HEK293 (cell line): ENCODE measurements at regions not wholly inside any gene's neighbourhood (a gene's known extent, or its start where the extent isn't known, plus 50 kb on each side); places are given as distances from the start of the nearest gene placed in this dataset.

Experiments used
- CTCF ChIA-PET: fragments of 350-600 bp; formaldehyde crosslinking; extraction: SDS; loops from one replicate; lab custom pipeline; 2021; ENCODE audit warnings: antibody characterized with exemption; lab: Yijun Ruan, JAX
- POLR2A ChIA-PET: fragments of 300-600 bp; formaldehyde crosslinking; extraction: SDS; loops from one replicate; lab custom pipeline; 2020; ENCODE audit warnings: antibody characterized with exemption, inconsistent platforms; lab: Yijun Ruan, JAX
- H3K27ac ChIP-seq: fragments of 200-500 bp; sonication (Bioruptor generic); 2 replicates; pipeline ENCODE4 v1.5.1; 2014; ENCODE audit warnings: low read depth, low read length, control low read depth, inconsistent platforms; ENCODE audit errors: extremely low read depth
- H3K36me3 ChIP-seq, 2 experiments: fragments of 200-500 bp in 1 of 2; sonication (Bioruptor generic) in 1 of 2; 1 replicate in 1 of 2; 2 replicates in 1 of 2; pipeline ENCODE4 v1.5.1; 2014 to 2017; ENCODE audit warnings: inconsistent platforms in 2 of 2, low read length in 2 of 2; ENCODE audit not compliant: control insufficient read depth in 2 of 2, insufficient read depth in 1 of 2
- H3K4me1 ChIP-seq: fragments of 200-500 bp; sonication (Bioruptor generic); 2 replicates; pipeline ENCODE4 v1.5.1; 2014; ENCODE audit warnings: mild to moderate bottlenecking, low read length, inconsistent platforms; ENCODE audit not compliant: control insufficient read depth, insufficient read depth
- H3K4me3 ChIP-seq: 2 replicates; pipeline ENCODE4 v1.5.1; 2011; ENCODE audit warnings: low read depth, mild to moderate bottlenecking, control low read depth, low read length, moderate library complexity
- H3K9me3 ChIP-seq: fragments of 200-500 bp; sonication (Bioruptor generic); 2 replicates; pipeline ENCODE4 v1.5.1; 2014; ENCODE audit warnings: low read depth, low read length, inconsistent platforms; ENCODE audit not compliant: control insufficient read depth, insufficient read depth
- GLIS1 ChIP-seq: fragments of 450-650 bp; formaldehyde crosslinking; IDR thresholded peaks from 2 replicates; pipeline ENCODE4 v1.5.1; 2016; ENCODE audit warnings: missing biosample characterization, missing genetic modification characterization
- IKZF3 ChIP-seq: fragments of 450-650 bp; IDR thresholded peaks from 2 replicates; pipeline ENCODE4 v1.5.0; 2018; ENCODE audit warnings: missing biosample characterization, mild to moderate bottlenecking, missing genetic modification characterization, moderate library complexity
- KLF8 ChIP-seq: fragments of 450-650 bp; formaldehyde crosslinking; IDR thresholded peaks from 2 replicates; pipeline ENCODE4 v1.5.1; 2016; ENCODE audit warnings: missing biosample characterization, missing genetic modification characterization
- KLF9 ChIP-seq: fragments of 450-650 bp; formaldehyde crosslinking; IDR thresholded peaks from 2 replicates; pipeline ENCODE4 v1.5.1; 2016; ENCODE audit warnings: missing biosample characterization, missing genetic modification characterization, low read depth
- RBAK ChIP-seq: fragments of 450-650 bp; formaldehyde crosslinking; IDR thresholded peaks from 2 replicates; pipeline ENCODE4 v1.5.1; 2016; ENCODE audit warnings: missing biosample characterization, missing genetic modification characterization
- SALL2 ChIP-seq: fragments of 450-650 bp; formaldehyde crosslinking; IDR thresholded peaks from 2 replicates; pipeline ENCODE4 v1.5.0; 2017; ENCODE audit warnings: missing biosample characterization, mild to moderate bottlenecking, missing genetic modification characterization, borderline replicate concordance
- SCRT1 ChIP-seq: fragments of 450-650 bp; formaldehyde crosslinking; IDR thresholded peaks from 2 replicates; pipeline ENCODE4 v1.5.1; 2016; ENCODE audit warnings: missing biosample characterization, missing genetic modification characterization, borderline replicate concordance
- SP3 ChIP-seq: fragments of 450-650 bp; formaldehyde crosslinking; IDR thresholded peaks from 2 replicates; pipeline ENCODE4 v1.5.1; 2016; ENCODE audit warnings: missing biosample characterization, missing genetic modification characterization
- TRIM28 ChIP-seq: IDR thresholded peaks from 2 replicates; pipeline ENCODE4 v1.6.1; 2011; ENCODE audit warnings: low read length, control low read depth, borderline replicate concordance
- ZBTB17 ChIP-seq: fragments of 450-650 bp; formaldehyde crosslinking; IDR thresholded peaks from 2 replicates; pipeline ENCODE4 v1.5.1; 2016; ENCODE audit warnings: missing biosample characterization, missing genetic modification characterization
- ZIC2 ChIP-seq: fragments of 450-650 bp; formaldehyde crosslinking; IDR thresholded peaks from 2 replicates; pipeline ENCODE4 v1.5.1; 2016; ENCODE audit warnings: missing biosample characterization, missing genetic modification characterization
- ZNF121 ChIP-seq: fragments of 450-650 bp; formaldehyde crosslinking; IDR thresholded peaks from 2 replicates; pipeline ENCODE4 v1.5.1; 2016; ENCODE audit warnings: missing biosample characterization, missing genetic modification characterization
- ZNF174 ChIP-seq: fragments of 450-650 bp; formaldehyde crosslinking; IDR thresholded peaks from 2 replicates; pipeline ENCODE4 v1.5.0; 2017; ENCODE audit warnings: missing biosample characterization, mild to moderate bottlenecking, missing genetic modification characterization
- ZNF223 ChIP-seq: fragments of 450-650 bp; formaldehyde crosslinking; IDR thresholded peaks from 2 replicates; pipeline ENCODE4 v1.5.1; 2016; ENCODE audit warnings: missing biosample characterization, missing genetic modification characterization
- ZNF24 ChIP-seq: fragments of 450-650 bp; formaldehyde crosslinking; IDR thresholded peaks from 2 replicates; pipeline ENCODE4 v1.5.1; 2016; ENCODE audit warnings: missing biosample characterization, missing genetic modification characterization
- ZNF274 ChIP-seq, 2 experiments: fragments of 200-500 bp in 1 of 2; fragments of 450-650 bp in 1 of 2; sonication (Bioruptor generic) in 1 of 2; formaldehyde crosslinking in 1 of 2; IDR thresholded peaks; 2 replicates each; pipeline versions ENCODE4 v1.5.1 to v1.6.1; 2014 to 2016; ENCODE audit warnings: borderline replicate concordance in 1 of 2, inconsistent platforms in 1 of 2, low read length in 1 of 2, missing biosample characterization in 1 of 2, missing genetic modification characterization in 1 of 2
- ZNF350 ChIP-seq: fragments of 450-650 bp; formaldehyde crosslinking; IDR thresholded peaks from 2 replicates; pipeline ENCODE4 v1.5.0; 2017; ENCODE audit warnings: missing biosample characterization, mild to moderate bottlenecking, missing genetic modification characterization
- ZNF354C ChIP-seq: fragments of 450-650 bp; formaldehyde crosslinking; IDR thresholded peaks from 2 replicates; pipeline ENCODE4 v1.5.1; 2016; ENCODE audit warnings: missing biosample characterization, missing genetic modification characterization, low read depth, borderline replicate concordance
- ZNF521 ChIP-seq: fragments of 450-650 bp; formaldehyde crosslinking; IDR thresholded peaks from 2 replicates; pipeline ENCODE4 v1.5.1; 2017; ENCODE audit warnings: missing biosample characterization, mild to moderate bottlenecking, missing genetic modification characterization
- ZNF555 ChIP-seq: fragments of 450-650 bp; formaldehyde crosslinking; conservative IDR thresholded peaks from 2 replicates; pipeline ENCODE4 v1.5.1; 2017; ENCODE audit warnings: missing biosample characterization, mild to moderate bottlenecking, missing genetic modification characterization, inconsistent platforms
- ZNF585B ChIP-seq: fragments of 450-650 bp; formaldehyde crosslinking; IDR thresholded peaks from 2 replicates; pipeline ENCODE4 v1.5.1; 2016; ENCODE audit warnings: missing biosample characterization, missing genetic modification characterization
- TF ChIP-seq, protein P1 (sequence below): fragments of 450-650 bp; formaldehyde crosslinking; IDR thresholded peaks from 2 replicates; pipeline ENCODE4 v1.5.1; 2016; ENCODE audit warnings: missing biosample characterization, missing genetic modification characterization
- TF ChIP-seq, protein P2 (sequence below): sonication (generic); formaldehyde crosslinking; IDR thresholded peaks from 2 replicates; pipeline ENCODE4 v1.8.1; 2022; ENCODE audit warnings: mild to moderate bottlenecking, moderate library complexity, missing genetic modification reagents
- TF ChIP-seq, protein P3 (sequence below): fragments of 450-650 bp; formaldehyde crosslinking; IDR thresholded peaks from 2 replicates; pipeline ENCODE4 v1.5.1; 2017; ENCODE audit warnings: missing biosample characterization, missing genetic modification characterization

DNA sequence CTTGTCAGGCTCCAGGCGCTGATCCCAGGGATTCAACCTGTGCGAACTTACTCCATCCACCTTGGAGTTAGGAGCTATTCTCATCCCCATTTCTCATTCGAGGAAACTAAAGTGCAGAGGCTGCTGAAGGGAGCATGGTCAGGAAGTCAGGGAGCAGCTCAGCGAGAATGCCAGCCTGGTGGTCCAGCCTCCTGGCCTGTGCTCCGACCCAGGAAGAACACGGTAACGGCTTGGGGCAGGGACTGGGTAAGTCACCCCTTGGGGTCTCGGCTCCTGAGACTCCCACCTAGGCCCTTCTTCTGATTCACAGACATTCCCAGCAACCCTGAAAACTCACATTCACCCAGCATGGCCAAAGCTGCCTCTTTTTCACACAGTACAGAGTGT, 132.8 kb downstream of the CRYBB2 start:
- ChIA-PET POLR2A (no interaction called here), CTCF (interaction anchor here (4.7 kb wide), 1 partner anchor 10 kb away, joined by 22 read pairs; no protein-coding TSS in a partner anchor)
- TF ChIP-seq ZNF174 (tag by site-specific recombination) (no peak), SCRT1 (tag by site-specific recombination) (no peak), SALL2 (tag by site-specific recombination) (no peak), ZNF555 (tag by site-specific recombination) (no peak), ZNF354C (tag by site-specific recombination) (no peak), IKZF3 (tag by site-specific recombination) (no peak), ZNF223 (no peak), ZNF521 (no peak), TRIM28 (no peak), GLIS1 (tag by site-specific recombination) (no peak), RBAK (tag by site-specific recombination) (no peak), ZNF585B (tag by site-specific recombination) (no peak)
- peaks cover 16 to 85% of the 10 kb centered on the region in 2 experiments; a peak in 2 of 3 replicates for H3K36me3 ChIP-seq
- no peaks in the 10 kb centered on the region for H3K9me3 ChIP-seq
- no peaks in the 10 kb centered on the region for H3K4me1 ChIP-seq
- no peak overlapping the region for H3K27ac ChIP-seq
- no peak overlapping the region for H3K4me3 ChIP-seq

DNA sequence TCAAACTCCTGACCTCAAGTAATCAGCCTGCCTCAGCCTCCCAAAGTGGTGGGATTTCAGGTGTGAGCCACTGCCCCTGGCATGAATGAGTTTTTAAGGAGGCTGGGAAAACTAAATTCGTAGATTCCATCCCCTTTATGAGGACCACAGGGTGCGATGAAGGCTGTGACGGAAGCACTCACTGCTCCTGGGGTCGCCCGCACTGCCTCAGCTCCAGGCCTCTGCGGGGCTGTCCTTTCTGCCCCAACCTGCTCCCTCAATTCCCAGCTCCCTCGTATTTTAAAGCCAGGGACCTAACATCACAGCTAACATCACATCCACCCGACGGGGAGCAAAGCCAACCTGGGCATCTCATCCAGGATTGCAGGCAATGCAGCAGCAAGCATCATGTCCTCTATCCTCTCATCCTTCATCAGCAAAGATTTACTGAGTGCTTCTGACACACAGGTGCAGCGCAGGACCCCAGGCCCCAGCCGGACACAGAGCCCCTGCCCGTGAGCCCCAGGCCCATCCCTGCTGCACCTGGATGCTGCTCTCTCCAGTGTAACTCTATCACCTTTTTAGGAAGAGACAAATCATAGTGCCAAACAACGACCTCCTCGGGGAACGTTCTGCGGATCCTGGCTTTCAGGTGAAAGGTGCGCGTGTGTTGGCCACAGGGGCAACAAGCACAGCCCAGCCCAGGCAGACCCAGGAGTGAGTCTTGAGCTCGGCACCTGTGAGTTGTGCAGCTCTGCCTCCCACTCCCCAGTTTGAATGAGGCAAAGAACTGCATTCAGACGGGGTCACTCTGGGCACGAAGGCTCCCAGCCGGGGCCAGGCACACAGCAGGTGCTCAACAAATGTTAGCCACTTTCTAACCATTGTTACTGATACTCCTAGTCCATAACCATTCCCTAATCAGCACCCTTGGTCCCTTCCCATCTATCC, 134.3 kb downstream of the CRYBB2 start:
- TF ChIP-seq ZNF121 = no peak
- TF ChIP-seq, protein P1, sequence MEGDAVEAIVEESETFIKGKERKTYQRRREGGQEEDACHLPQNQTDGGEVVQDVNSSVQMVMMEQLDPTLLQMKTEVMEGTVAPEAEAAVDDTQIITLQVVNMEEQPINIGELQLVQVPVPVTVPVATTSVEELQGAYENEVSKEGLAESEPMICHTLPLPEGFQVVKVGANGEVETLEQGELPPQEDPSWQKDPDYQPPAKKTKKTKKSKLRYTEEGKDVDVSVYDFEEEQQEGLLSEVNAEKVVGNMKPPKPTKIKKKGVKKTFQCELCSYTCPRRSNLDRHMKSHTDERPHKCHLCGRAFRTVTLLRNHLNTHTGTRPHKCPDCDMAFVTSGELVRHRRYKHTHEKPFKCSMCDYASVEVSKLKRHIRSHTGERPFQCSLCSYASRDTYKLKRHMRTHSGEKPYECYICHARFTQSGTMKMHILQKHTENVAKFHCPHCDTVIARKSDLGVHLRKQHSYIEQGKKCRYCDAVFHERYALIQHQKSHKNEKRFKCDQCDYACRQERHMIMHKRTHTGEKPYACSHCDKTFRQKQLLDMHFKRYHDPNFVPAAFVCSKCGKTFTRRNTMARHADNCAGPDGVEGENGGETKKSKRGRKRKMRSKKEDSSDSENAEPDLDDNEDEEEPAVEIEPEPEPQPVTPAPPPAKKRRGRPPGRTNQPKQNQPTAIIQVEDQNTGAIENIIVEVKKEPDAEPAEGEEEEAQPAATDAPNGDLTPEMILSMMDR = no peak
- H3K9me3 ChIP-seq = no peaks in the 10 kb centered on the region
- CTCF ChIA-PET = interaction anchor here (0.6 to 4.7 kb wide), 2 partner anchors 8 to 377 kb away, joined by 3 to 22 read pairs; no protein-coding TSS in a partner anchor
- peaks cover 16 to 89% of the 10 kb centered on the region in 2 experiments; a peak in 2 of 3 replicates for H3K36me3 ChIP-seq
- H3K27ac ChIP-seq = no peak overlapping the region
- POLR2A ChIA-PET = no interaction called here
- H3K4me3 ChIP-seq = no peak overlapping the region
- H3K4me1 ChIP-seq = no peaks in the 10 kb centered on the region

- peaks cover 16 to 92% of the 10 kb centered on the region in 2 experiments; a peak in 2 of 3 replicates for H3K36me3 ChIP-seq
- no peaks in the 10 kb centered on the region for H3K9me3 ChIP-seq
- H3K4me3 ChIP-seq = no peak overlapping the region
- ChIA-PET POLR2A (interaction anchor here (0.6 kb wide), 1 partner anchor 9 kb away, joined by 4 read pairs; no protein-coding TSS in a partner anchor), CTCF (interaction anchor here (0.6 to 1.9 kb wide), 3 partner anchors 13 to 377 kb away, joined by 3 to 12 read pairs (median 3); no protein-coding TSS in a partner anchor)
- no peaks in the 10 kb centered on the region for H3K4me1 ChIP-seq
- H3K27ac ChIP-seq = no peak overlapping the region
- TF ChIP-seq, protein P1 = no peak
- TF ChIP-seq, protein P2, sequence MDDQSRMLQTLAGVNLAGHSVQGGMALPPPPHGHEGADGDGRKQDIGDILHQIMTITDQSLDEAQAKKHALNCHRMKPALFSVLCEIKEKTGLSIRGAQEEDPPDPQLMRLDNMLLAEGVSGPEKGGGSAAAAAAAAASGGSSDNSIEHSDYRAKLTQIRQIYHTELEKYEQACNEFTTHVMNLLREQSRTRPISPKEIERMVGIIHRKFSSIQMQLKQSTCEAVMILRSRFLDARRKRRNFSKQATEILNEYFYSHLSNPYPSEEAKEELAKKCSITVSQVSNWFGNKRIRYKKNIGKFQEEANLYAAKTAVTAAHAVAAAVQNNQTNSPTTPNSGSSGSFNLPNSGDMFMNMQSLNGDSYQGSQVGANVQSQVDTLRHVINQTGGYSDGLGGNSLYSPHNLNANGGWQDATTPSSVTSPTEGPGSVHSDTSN (CRISPR knock-in tag) = no peak
- TF ChIP-seq SP3 (tag by site-specific recombination) = no peak
- TF ChIP-seq ZNF274 (IDR thresholded peaks at IDR 0.05; ENCODE audit: low read length) = no peak
- no peak for TF ChIP-seq ZNF274 (tag by site-specific recombination; IDR thresholded peaks at IDR 0.05; ENCODE audit: borderline replicate concordance)
- TF ChIP-seq, protein P3, sequence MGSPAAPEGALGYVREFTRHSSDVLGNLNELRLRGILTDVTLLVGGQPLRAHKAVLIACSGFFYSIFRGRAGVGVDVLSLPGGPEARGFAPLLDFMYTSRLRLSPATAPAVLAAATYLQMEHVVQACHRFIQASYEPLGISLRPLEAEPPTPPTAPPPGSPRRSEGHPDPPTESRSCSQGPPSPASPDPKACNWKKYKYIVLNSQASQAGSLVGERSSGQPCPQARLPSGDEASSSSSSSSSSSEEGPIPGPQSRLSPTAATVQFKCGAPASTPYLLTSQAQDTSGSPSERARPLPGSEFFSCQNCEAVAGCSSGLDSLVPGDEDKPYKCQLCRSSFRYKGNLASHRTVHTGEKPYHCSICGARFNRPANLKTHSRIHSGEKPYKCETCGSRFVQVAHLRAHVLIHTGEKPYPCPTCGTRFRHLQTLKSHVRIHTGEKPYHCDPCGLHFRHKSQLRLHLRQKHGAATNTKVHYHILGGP (tag by site-specific recombination) = no peak
- no peak for TF ChIP-seq ZNF350 (tag by site-specific recombination)
- no peak for TF ChIP-seq KLF8 (tag by site-specific recombination)
- no peak for TF ChIP-seq ZIC2
- no peak for TF ChIP-seq ZNF24
- no peak for TF ChIP-seq KLF9 (tag by site-specific recombination)
- no peak for TF ChIP-seq ZBTB17 (tag by site-specific recombination)
Measured at GRCh38 chr22:25354456-25354855, 135.0 kb downstream of the CRYBB2 start.
